OCI-M2 (cell line): ENCODE measurements at regions not wholly inside any gene's neighbourhood (a gene's known extent, or its start where the extent isn't known, plus 50 kb on each side); places are given as distances from the start of the nearest gene placed in this dataset.

Experiments
- DNase-seq: peaks from one replicate; lab custom pipeline; 2025; ENCODE audit not compliant: unreplicated experiment; lab: John Stamatoyannopoulos, UW

GRCh38 chr6:145189836-145190235 is 545.5 kb downstream of the EPM2A start:
- no peak for DNase-seq

- no peak for DNase-seq
These were observed 540.9 kb downstream of the EPM2A start for GRCh38 chr6:145194389-145194788.

GRCh38 chr6:145199961-145200360 is 535.4 kb downstream of the EPM2A start:
- DNase-seq: no peak

- no peak for DNase-seq
These were observed 531.0 kb downstream of the EPM2A start for GRCh38 chr6:145204301-145204700.

GRCh38 chr6:145206247-145206907 is 528.9 kb downstream of the EPM2A start:
- DNase-seq: no peak

GRCh38 chr6:145208474-145208873 is 526.8 kb downstream of the EPM2A start:
- DNase-seq: no peak

- no peak for DNase-seq
These were observed 526.0 kb downstream of the EPM2A start for GRCh38 chr6:145209272-145209671.

GRCh38 chr6:145212813-145213212 is 522.5 kb downstream of the EPM2A start:
- DNase-seq: no peak

- no peak for DNase-seq
These were observed 521.7 kb downstream of the EPM2A start for GRCh38 chr6:145213614-145214013.

- no peak for DNase-seq
These were observed 520.8 kb downstream of the EPM2A start for GRCh38 chr6:145214570-145214969.

GRCh38 chr6:145224450-145224849 is 510.9 kb downstream of the EPM2A start:
- DNase-seq: no peak

GRCh38 chr6:145225500-145225899 is 509.8 kb downstream of the EPM2A start:
- no peak for DNase-seq

GRCh38 chr6:145227593-145227992 is 507.7 kb downstream of the EPM2A start:
- DNase-seq: no peak

- DNase-seq: no peak
These were observed 506.2 kb downstream of the EPM2A start for GRCh38 chr6:145228962-145229582.

GRCh38 chr6:145233955-145234354 is 501.4 kb downstream of the EPM2A start:
- no peak for DNase-seq

GRCh38 chr6:145235207-145235606 is 500.1 kb downstream of the EPM2A start:
- no peak for DNase-seq

GRCh38 chr6:145238787-145239186 is 496.5 kb downstream of the EPM2A start:
- DNase-seq: no peak

GRCh38 chr6:145241039-145241438 is 494.3 kb downstream of the EPM2A start:
- DNase-seq: no peak

GRCh38 chr6:145241721-145242120 is 493.6 kb downstream of the EPM2A start:
- DNase-seq: no peak

- DNase-seq: no peak
These were observed 490.8 kb downstream of the EPM2A start for GRCh38 chr6:145244349-145245100.

- no peak for DNase-seq
These were observed 490.2 kb downstream of the EPM2A start for GRCh38 chr6:145245119-145245518.
